T-helper 2 cell treated with Interferon-gamma antibody and Interleukin-4, amounts not matched to agents 5 μg/mL and 100 μg/mL, for 36 hours (primary cell): ENCODE measurements at regions not wholly inside any gene's neighbourhood (a gene's known extent, or its start where the extent isn't known, plus 50 kb on each side); places are given as distances from the start of the nearest gene placed in this dataset.
"Not testable (repeated sequence)": the region's sequence is repeated elsewhere in the genome, so short reads cannot be mapped to it uniquely, and the experiment has no call there.

Experiments used
- DNase-seq: peaks from one replicate; pipeline ENCODE4 v3.0.0; 2021; ENCODE audit warnings: low spot score
- H3K27ac Mint-ChIP-seq: one replicate; pipeline ENCODE4 v1.8.0; 2021; ENCODE audit warnings: mild to moderate bottlenecking, mixed read lengths
- H3K27me3 Mint-ChIP-seq: one replicate; pipeline ENCODE4 v1.8.0; 2021; ENCODE audit warnings: low read depth, mixed read lengths
- H3K36me3 Mint-ChIP-seq: one replicate; pipeline ENCODE4 v1.8.0; 2021; ENCODE audit warnings: low read depth, mixed read lengths
- H3K4me1 Mint-ChIP-seq: one replicate; pipeline ENCODE4 v1.8.0; 2021; ENCODE audit warnings: low read depth, mixed read lengths
- H3K4me3 Mint-ChIP-seq: one replicate; pipeline ENCODE4 v1.8.0; 2022; ENCODE audit warnings: mild to moderate bottlenecking, moderate library complexity, mixed read lengths
- H3K9me3 Mint-ChIP-seq: one replicate; pipeline ENCODE4 v1.8.0; 2021; ENCODE audit warnings: mixed read lengths

DNA sequence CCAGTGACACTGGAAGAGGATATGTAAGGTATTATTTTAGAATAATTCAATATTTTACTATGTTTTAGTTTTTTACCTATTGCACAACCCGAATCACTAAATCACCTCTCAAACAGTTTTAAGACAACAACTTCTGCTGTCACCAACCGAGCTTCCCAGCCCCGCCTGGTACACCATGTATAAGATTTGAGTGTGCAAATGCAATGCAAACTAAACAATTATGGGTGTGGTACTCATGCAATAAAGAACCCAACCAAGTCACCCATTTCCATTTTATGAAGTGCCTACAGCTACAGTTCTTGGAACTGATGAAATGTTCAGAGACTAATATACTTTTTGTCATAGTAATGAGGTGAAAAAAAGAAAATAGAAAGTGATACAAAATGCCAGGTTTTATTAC is 256.2 kb downstream of the TAFA4 start:
- Mint-ChIP-seq H3K9me3 (no peaks in the 10 kb centered on the region), H3K36me3 (no peaks in the 10 kb centered on the region), H3K4me3 (no peak overlapping the region), H3K4me1 (no peaks in the 10 kb centered on the region), H3K27me3 (no peaks in the 10 kb centered on the region), H3K27ac (no peak overlapping the region)
- no peak for DNase-seq

DNA sequence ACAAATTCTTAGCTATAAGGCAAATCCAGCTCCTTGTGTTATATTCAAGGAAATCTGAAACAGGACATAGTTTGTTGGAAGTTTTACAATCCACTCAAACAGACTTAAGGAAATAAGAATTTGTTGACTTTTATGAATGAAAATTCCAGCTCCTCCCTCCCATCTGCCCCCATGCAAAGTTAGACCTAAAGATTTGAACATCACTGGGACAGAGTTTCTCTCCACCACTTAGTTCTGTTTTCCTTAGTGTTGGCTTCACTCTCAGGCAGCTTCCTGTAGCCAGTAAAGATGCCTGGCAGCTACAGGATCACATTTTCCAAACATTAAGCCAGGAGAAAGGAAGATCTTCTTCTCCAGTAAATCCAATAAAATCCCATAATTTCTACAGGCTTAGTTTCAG is 265.0 kb downstream of the TAFA4 start:
- no peak overlapping the region for H3K27ac Mint-ChIP-seq

DNA sequence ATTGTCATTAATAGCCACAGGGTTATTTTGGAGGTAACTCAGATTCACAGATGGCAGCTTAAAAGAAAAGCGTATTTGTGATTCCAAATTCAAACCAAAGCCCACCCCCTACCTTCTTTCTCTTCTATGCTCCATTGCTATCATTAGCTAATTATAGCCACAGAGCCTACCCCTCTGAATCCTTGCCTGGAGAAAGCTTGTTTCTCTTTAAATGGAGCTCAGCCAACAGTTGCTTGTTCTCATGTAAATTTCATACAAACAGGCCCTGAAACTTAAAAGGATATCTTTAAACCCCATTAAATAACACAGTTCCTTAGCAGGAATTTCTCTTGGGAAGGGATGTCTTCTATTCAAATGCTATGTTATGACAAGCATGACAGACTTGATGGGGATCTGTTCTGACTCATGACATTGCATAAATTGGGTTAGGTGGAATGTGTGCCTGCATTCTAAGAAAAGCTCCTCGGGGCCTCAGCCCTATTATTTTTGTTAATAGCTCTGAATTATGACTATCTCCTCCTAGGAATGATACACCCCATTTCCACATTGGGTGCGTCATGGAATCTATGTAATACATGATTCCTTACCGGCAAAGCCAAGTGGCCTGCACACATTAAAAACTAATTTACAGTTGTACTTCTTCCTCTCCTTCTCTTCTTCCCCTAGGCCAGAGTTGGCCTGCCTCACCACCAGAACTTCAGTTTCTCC is 265.8 kb downstream of the TAFA4 start:
- H3K4me3 Mint-ChIP-seq: no peak overlapping the region
- H3K27ac Mint-ChIP-seq: no peak overlapping the region
- H3K27me3 Mint-ChIP-seq: no peaks in the 10 kb centered on the region
- H3K4me1 Mint-ChIP-seq: no peaks in the 10 kb centered on the region
- no peak for DNase-seq
- H3K36me3 Mint-ChIP-seq: no peaks in the 10 kb centered on the region
- no peaks in the 10 kb centered on the region for H3K9me3 Mint-ChIP-seq

More for the DNA sequence above, 265.0 kb downstream of the TAFA4 start:
- DNase-seq: no peak
- Mint-ChIP-seq H3K4me3 (no peak overlapping the region), H3K9me3 (no peaks in the 10 kb centered on the region), H3K36me3 (no peaks in the 10 kb centered on the region), H3K27me3 (no peaks in the 10 kb centered on the region), H3K4me1 (no peaks in the 10 kb centered on the region)

DNA sequence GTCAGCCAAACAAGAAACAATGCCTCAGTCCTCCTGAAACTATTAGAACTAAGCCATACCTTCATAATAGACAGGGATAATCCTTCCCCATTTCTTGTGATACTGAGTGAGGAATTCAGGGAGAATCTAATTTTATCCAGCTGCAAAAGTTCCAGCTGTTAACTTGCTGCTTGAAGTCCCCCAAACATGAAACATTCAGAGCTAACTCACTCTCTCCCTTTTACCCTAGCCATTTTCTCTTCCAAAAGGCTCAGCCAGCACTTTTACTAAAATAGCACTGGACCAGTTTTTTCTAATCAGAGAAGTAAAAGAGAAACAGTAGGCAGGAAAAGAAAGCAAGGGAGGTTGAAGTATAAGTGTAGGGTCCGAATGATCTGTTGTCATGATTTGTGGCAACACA is 268.1 kb downstream of the TAFA4 start:
- no peaks in the 10 kb centered on the region for H3K27me3 Mint-ChIP-seq
- H3K36me3 Mint-ChIP-seq: no peaks in the 10 kb centered on the region
- H3K27ac Mint-ChIP-seq: no peak overlapping the region
- H3K4me1 Mint-ChIP-seq: no peaks in the 10 kb centered on the region
- H3K4me3 Mint-ChIP-seq: no peak overlapping the region
- no peaks in the 10 kb centered on the region for H3K9me3 Mint-ChIP-seq
- DNase-seq: no peak

DNA sequence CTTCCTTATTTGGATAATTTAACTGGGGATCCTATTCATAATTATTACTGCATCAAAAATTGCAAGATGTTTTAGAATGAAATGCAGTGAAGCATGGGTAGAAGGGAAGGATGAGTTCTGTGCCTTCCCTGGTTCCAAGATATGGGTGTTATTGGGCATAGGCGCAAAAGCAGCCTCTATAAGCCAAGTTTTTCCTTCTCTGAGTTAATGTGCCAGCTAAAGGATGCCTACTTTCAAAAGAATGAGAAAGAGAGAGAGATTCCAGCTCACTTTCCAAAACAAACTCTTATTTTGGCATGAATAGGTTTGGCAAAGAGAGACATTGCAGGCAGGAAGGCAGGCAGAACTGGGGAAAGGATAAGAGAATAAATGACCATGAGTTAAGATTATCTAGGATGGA is 270.2 kb downstream of the TAFA4 start:
- Mint-ChIP-seq H3K36me3 (no peaks in the 10 kb centered on the region), H3K27ac (no peak overlapping the region), H3K27me3 (no peaks in the 10 kb centered on the region), H3K4me1 (no peaks in the 10 kb centered on the region), H3K9me3 (no peaks in the 10 kb centered on the region), H3K4me3 (no peak overlapping the region)
- no peak for DNase-seq

DNA sequence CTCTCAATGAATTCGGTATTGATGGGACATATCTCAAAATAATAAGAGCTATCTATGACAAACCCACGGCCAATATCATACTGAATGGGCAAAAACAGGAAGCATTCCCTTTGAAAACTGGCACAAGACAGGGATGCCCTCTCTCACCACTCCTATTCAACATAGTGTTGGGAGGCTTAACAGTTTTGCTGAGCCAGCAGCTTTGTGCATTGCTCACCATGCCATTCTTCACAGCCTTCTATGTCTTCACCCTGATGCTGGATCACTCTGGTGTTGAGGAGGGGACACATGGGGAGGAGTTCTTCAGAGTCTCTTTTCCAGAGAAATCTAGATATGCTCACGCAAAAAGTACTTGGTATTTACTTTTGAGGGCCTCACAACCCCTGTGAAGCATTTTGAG is 281.7 kb downstream of the TAFA4 start:
- not testable (repeated sequence) for H3K4me3 Mint-ChIP-seq, DNase-seq, H3K27me3 Mint-ChIP-seq, H3K27ac Mint-ChIP-seq, H3K9me3 Mint-ChIP-seq, H3K36me3 Mint-ChIP-seq, H3K4me1 Mint-ChIP-seq

DNA sequence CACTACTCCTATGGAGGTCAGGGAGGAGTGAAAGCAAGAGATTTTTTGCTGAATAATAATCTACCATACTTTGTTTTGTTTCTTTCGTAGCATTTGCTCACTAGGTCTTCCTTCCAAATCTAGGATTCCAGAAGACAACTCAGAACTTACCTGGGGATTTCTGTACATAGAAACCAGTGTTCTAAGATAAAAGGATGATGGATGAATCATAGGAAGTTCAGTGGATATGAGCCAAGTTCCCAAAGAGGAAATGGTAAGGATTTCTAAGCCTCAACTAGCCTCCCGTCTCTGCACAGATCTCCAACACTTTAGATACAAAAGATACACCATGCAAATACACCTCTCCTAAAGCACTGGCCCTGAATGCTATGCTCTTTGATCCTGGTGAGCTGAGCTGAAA is 283.9 kb downstream of the TAFA4 start:
- Mint-ChIP-seq H3K9me3 (no peaks in the 10 kb centered on the region), H3K4me1 (no peaks in the 10 kb centered on the region), H3K27me3 (no peaks in the 10 kb centered on the region), H3K36me3 (no peaks in the 10 kb centered on the region), H3K27ac (no peak overlapping the region), H3K4me3 (no peak overlapping the region)
- no peak for DNase-seq

DNA sequence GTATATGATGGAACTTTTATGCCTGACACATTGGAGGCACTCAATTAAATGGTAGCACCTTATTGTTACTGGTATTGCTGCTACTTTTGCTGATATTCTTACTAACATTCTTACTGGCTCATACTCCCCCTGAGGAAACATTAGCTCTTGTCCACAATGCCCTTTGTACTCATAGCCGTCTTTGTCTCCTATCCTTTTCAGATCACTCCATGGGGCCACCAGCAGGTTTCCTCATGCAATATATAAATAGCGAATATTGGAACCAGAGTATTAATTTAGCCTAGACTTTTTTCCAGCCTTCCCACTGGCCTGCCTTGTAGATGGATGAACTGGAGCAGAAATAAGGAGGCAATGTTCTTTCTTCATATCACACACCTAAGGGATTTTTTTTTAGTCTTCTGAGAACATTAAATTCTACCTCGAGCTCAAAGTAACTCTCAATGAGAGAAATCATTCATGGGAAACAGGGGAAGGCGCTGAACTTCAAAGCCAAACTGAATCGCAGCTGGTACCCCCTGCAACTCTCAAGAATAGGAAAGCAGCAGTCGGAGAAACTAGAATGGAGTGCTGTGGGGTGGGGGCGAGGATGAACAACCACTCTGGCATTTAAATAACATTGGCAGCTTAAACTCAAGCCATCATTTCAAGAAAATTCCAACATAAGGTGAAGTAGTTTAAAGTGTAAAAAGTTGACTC is 300.3 kb downstream of the TAFA4 start:
- Mint-ChIP-seq H3K27ac (no peak overlapping the region), H3K4me1 (no peaks in the 10 kb centered on the region), H3K36me3 (no peaks in the 10 kb centered on the region), H3K4me3 (no peak overlapping the region), H3K27me3 (no peaks in the 10 kb centered on the region), H3K9me3 (no peaks in the 10 kb centered on the region)
- no peak for DNase-seq

DNA sequence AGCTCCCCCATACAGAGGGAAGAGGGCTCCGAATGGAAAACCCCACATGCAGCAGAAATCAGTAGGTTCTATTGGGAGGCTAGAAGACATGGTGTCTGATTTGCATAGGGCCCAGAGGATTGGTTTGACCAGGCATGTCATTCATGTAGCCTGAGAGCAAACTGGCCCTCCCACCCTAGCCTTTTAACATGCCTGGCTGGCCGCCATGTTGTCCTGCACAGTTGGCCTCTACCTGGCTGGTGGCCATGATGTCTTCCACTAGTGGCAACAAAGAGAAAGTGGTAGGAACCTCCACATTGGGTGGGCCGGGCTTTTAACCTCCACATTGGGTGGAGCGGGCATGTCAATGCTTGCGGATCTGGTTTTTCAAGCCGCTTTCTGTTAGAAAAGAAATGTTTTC is 312.1 kb downstream of the TAFA4 start:
- Mint-ChIP-seq H3K4me3 (no peak overlapping the region), H3K36me3 (no peaks in the 10 kb centered on the region), H3K27me3 (no peaks in the 10 kb centered on the region), H3K4me1 (no peaks in the 10 kb centered on the region), H3K27ac (no peak overlapping the region), H3K9me3 (no peaks in the 10 kb centered on the region)
- DNase-seq: no peak

DNA sequence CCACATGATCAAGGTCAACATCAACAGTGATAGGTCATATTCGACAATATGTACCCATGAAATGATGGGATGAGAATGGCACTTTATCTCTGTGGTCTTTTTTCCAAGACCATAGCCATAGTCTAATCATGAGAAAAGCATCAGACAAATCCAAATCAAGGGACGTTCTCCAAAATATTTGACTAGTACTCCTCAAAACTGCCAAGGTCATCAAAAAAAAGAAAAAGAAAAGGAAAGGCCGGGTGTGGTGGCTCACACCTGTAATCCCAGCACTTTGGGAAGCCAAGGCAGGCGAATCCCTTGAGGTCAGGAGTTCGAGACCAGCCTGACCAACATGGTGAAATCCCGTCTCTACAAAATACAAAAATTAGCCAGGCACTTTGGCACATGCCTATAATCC is 318.3 kb downstream of the TAFA4 start:
- H3K27ac Mint-ChIP-seq: no peak overlapping the region
- H3K4me1 Mint-ChIP-seq: no peaks in the 10 kb centered on the region
- no peaks in the 10 kb centered on the region for H3K27me3 Mint-ChIP-seq
- no peak overlapping the region for H3K4me3 Mint-ChIP-seq
- DNase-seq: no peak
- peaks cover 23% of the 10 kb centered on the region for H3K9me3 Mint-ChIP-seq
- no peaks in the 10 kb centered on the region for H3K36me3 Mint-ChIP-seq

DNA sequence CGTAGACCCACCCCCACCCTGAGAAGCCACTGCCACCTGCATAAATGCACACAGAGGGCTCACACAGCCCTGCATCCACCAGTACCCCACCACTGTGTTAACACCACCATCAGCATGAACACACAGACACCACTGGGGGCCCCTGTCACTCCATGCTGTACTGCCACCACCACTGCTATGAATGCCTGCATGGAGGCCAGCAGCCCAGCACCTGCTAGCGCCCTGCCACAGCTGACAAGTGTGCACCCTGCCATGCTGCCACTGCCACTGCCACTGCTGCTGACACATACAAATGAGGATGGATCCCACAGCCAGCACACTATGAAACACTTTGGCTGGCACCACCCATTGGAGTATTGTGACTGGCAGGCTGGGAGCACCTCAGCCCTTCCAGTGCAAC is 361.0 kb downstream of the TAFA4 start:
- no peak overlapping the region for H3K27ac Mint-ChIP-seq
- no peak overlapping the region for H3K4me3 Mint-ChIP-seq
- H3K36me3 Mint-ChIP-seq: no peaks in the 10 kb centered on the region
- H3K4me1 Mint-ChIP-seq: no peaks in the 10 kb centered on the region
- H3K9me3 Mint-ChIP-seq: peaks cover 11% of the 10 kb centered on the region
- no peak for DNase-seq
- H3K27me3 Mint-ChIP-seq: no peaks in the 10 kb centered on the region

DNA sequence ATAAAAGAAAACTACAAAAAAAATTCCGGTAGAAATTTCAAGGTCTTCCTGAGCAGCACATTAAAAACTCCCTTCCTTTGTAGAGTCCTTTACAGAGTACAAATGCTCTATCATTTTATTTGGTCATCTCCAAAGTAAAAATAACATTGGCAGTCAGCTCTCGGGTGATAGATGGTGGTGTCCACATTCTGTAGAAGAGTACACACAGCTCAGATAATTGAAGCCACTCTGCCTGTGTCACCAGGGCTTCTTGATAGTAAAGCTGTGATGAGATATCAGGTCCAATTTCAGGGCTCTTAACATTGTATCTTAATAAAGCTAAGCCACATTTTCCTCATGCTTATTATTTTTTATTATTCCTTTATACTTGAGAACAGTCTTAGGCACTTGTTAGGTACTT is 371.6 kb downstream of the TAFA4 start:
- H3K9me3 Mint-ChIP-seq: no peaks in the 10 kb centered on the region
- no peaks in the 10 kb centered on the region for H3K27me3 Mint-ChIP-seq
- H3K27ac Mint-ChIP-seq: no peak overlapping the region
- no peak for DNase-seq
- H3K4me1 Mint-ChIP-seq: no peaks in the 10 kb centered on the region
- H3K4me3 Mint-ChIP-seq: no peak overlapping the region
- no peaks in the 10 kb centered on the region for H3K36me3 Mint-ChIP-seq

DNA sequence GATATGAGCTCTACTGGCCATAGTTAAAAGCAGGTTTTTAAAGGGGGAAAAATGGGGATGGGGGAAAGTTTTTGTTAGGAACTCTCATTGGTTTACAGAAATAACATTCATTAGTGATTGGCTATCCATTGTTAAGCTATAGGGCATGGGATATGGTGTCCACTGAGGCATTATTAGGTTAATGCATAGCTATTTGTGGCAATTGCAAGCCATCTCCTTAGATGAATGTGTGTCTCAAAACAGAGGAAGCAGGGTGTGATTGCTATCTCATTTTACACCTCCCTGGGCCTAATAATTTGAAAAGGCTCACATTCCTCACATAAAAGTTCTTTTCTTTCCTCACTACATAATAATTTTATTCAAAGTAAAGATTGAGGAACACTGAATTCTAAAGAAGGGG is 396.6 kb downstream of the TAFA4 start:
- no peak overlapping the region for H3K4me3 Mint-ChIP-seq
- no peaks in the 10 kb centered on the region for H3K9me3 Mint-ChIP-seq
- H3K27me3 Mint-ChIP-seq: no peaks in the 10 kb centered on the region
- H3K27ac Mint-ChIP-seq: no peak overlapping the region
- no peaks in the 10 kb centered on the region for H3K4me1 Mint-ChIP-seq
- no peak for DNase-seq
- no peaks in the 10 kb centered on the region for H3K36me3 Mint-ChIP-seq

DNA sequence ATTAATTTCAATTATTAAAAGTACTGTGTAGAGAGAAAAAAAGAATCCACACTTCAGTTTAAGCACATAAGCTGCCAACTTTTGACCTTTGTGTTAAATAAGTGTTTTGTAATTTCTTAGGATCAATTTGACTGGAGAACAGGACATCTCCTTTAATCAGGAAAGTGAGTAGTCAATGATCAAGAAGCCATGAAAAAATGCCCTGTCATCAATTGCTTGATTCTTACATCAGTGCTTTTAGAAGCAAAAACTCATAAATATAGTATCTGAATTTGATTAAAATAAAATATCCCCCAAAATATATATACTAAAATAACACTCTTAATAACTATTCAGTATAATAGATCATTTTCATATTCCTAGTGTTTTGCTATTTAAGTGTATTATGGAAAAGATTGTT is 409.0 kb downstream of the TAFA4 start:
- H3K27ac Mint-ChIP-seq: no peak overlapping the region
- H3K36me3 Mint-ChIP-seq: no peaks in the 10 kb centered on the region

DNA sequence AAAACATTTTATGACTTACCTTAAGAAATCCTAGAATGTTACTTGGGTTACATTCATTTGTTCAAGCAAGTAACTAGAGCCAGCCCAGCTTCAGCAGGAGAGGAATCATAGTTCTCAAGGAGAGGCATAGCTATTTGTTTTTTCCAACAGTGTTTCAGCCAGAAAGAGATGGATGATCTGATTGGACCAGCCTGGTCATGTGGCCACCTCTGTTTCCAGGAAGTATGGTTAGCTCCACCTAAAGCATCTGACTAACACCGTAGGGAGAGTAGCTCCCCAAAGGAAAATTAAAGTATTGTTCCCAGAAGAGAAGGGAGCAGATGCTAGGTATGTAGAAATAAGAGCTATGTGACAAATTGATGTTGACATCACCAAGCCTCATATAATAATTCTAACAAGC is 417.1 kb downstream of the TAFA4 start:
- no peaks in the 10 kb centered on the region for H3K4me1 Mint-ChIP-seq
- no peak overlapping the region for H3K27ac Mint-ChIP-seq
- DNase-seq: no peak
- no peaks in the 10 kb centered on the region for H3K27me3 Mint-ChIP-seq
- no peaks in the 10 kb centered on the region for H3K9me3 Mint-ChIP-seq
- no peaks in the 10 kb centered on the region for H3K36me3 Mint-ChIP-seq
- H3K4me3 Mint-ChIP-seq: no peak overlapping the region

More for the DNA sequence above, 409.0 kb downstream of the TAFA4 start:
- Mint-ChIP-seq H3K27me3 (no peaks in the 10 kb centered on the region), H3K4me3 (no peak overlapping the region), H3K4me1 (no peaks in the 10 kb centered on the region), H3K9me3 (no peaks in the 10 kb centered on the region)
- no peak for DNase-seq
